Renal cortical epithelial cell (primary cell): ENCODE measurements at regions not wholly inside any gene's neighbourhood (a gene's known extent, or its start where the extent isn't known, plus 50 kb on each side); places are given as distances from the start of the nearest gene placed in this dataset.

Experiments used
- DNase-seq: peaks from one replicate; pipeline ENCODE4 v3.0.0-alpha.2; 2011; ENCODE audit warnings: low read depth

- no peak for DNase-seq
These were observed 242.1 kb upstream of the OSR1 start for GRCh38 chr2:19600506-19600905.

GRCh38 chr2:19598971-19599370 is 240.5 kb upstream of the OSR1 start:
- DNase-seq: no peak

- DNase-seq: no peak
These were observed 233.8 kb upstream of the OSR1 start for GRCh38 chr2:19592197-19592596.

GRCh38 chr2:19589791-19590190 is 231.4 kb upstream of the OSR1 start:
- no peak for DNase-seq

GRCh38 chr2:19580830-19581229 is 222.4 kb upstream of the OSR1 start:
- peak; percentile 65 for DNase-seq

GRCh38 chr2:19580264-19580663 is 221.8 kb upstream of the OSR1 start:
- DNase-seq: peak; percentile 36

- DNase-seq: no peak
These were observed 221.0 kb upstream of the OSR1 start for GRCh38 chr2:19579461-19579860.

GRCh38 chr2:19577723-19578122 is 219.3 kb upstream of the OSR1 start:
- DNase-seq: peak; percentile 57

GRCh38 chr2:19576411-19576810 is 218.0 kb upstream of the OSR1 start:
- DNase-seq: peak; percentile 84

- no peak for DNase-seq
These were observed 217.2 kb upstream of the OSR1 start for GRCh38 chr2:19575641-19576040.

- no peak for DNase-seq
These were observed 216.4 kb upstream of the OSR1 start for GRCh38 chr2:19574778-19575260.

GRCh38 chr2:19573784-19574183 is 215.4 kb upstream of the OSR1 start:
- DNase-seq: no peak

GRCh38 chr2:19571773-19572172 is 213.3 kb upstream of the OSR1 start:
- no peak for DNase-seq

- DNase-seq: peak; percentile 73
These were observed 210.9 kb upstream of the OSR1 start for GRCh38 chr2:19569300-19569791.

GRCh38 chr2:19568809-19569208 is 210.4 kb upstream of the OSR1 start:
- DNase-seq: no peak

GRCh38 chr2:19560785-19561184 is 202.4 kb upstream of the OSR1 start:
- no peak for DNase-seq

- no peak for DNase-seq
These were observed 201.3 kb upstream of the OSR1 start for GRCh38 chr2:19559596-19560240.

- DNase-seq: no peak
These were observed 198.2 kb upstream of the OSR1 start for GRCh38 chr2:19556648-19557047.

- DNase-seq: no peak
These were observed 196.1 kb upstream of the OSR1 start for GRCh38 chr2:19554520-19554919.

GRCh38 chr2:19552270-19552669 is 193.8 kb upstream of the OSR1 start:
- no peak for DNase-seq

- no peak for DNase-seq
These were observed 192.3 kb upstream of the OSR1 start for GRCh38 chr2:19550750-19551149.

GRCh38 chr2:19549821-19550220 is 191.4 kb upstream of the OSR1 start:
- DNase-seq: no peak

GRCh38 chr2:19548116-19548515 is 189.7 kb upstream of the OSR1 start:
- DNase-seq: no peak

GRCh38 chr2:19547321-19547720 is 188.9 kb upstream of the OSR1 start:
- no peak for DNase-seq
